Skin epidermis (tissue), 12 donors: ENCODE measurements at regions not wholly inside any gene's neighbourhood (a gene's known extent, or its start where the extent isn't known, plus 50 kb on each side); places are given as distances from the start of the nearest gene placed in this dataset.
"Not testable (repeated sequence)": the region's sequence is repeated elsewhere in the genome, so short reads cannot be mapped to it uniquely, and the experiment has no call there.

ENCODE experiments used
- H3K27ac ChIP-seq, 21 experiments: fragments of 200-600 bp; sonication (generic) in 11 of 21; one replicate each; pipeline ENCODE4 v1.5.0; 2020; ENCODE audit warnings: mild to moderate bottlenecking in 3 of 21, inconsistent platforms in 2 of 21, moderate library complexity in 2 of 21
- H3K4me3 ChIP-seq, 7 experiments: fragments of 200-600 bp; sonication (generic) in 2 of 7; one replicate each; pipeline ENCODE4 v1.5.0; 2020; ENCODE audit warnings: inconsistent platforms in 2 of 7, mild to moderate bottlenecking in 2 of 7, moderate library complexity in 1 of 7

DNA sequence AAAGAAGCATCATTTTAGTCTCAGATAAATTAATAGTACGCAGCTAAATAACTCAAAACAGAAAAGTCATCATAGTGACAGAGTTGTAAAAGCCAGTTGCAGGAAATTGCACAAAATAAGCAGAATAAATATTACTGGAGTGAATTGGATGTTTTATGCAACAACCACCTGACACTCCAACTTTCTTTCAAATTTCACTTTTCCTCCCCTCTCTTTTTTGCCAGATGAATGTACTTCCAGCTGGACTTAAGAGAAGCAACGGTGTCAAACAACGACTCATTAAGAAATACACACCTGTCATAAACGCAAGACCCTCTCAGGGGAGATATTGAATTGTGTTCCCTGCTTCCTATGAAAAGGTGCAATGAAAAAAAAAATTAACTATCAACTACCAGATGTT lies 120.2 kb upstream of the HCCS start:
- H3K27ac ChIP-seq: no peak overlapping the region
- H3K4me3 ChIP-seq: no peak overlapping the region

DNA sequence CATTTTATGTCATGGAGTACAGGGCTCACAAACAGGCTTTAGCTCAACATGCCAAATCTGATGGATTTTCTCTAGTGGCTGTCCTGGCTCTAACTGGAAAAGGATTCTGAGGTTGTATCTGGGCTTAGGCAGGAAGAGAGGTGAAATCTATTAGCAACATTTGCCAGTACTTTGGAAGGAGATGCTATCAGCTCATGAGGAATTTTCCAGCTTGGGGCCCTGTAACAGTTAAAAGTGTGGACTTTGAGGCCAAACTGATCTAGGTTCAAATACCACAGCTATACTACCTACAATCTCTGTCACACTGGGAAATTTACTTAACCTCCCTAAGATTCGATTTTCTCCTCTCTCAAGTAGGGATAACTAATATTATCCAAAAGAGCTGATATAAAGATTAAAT lies 119.0 kb upstream of the HCCS start:
- no peak overlapping the region for H3K27ac ChIP-seq
- H3K4me3 ChIP-seq: no peak overlapping the region

GRCh38 chrX:11007076-11007475 lies 104.1 kb upstream of the HCCS start:
- H3K27ac ChIP-seq, H3K4me3 ChIP-seq: not testable (repeated sequence)

DNA sequence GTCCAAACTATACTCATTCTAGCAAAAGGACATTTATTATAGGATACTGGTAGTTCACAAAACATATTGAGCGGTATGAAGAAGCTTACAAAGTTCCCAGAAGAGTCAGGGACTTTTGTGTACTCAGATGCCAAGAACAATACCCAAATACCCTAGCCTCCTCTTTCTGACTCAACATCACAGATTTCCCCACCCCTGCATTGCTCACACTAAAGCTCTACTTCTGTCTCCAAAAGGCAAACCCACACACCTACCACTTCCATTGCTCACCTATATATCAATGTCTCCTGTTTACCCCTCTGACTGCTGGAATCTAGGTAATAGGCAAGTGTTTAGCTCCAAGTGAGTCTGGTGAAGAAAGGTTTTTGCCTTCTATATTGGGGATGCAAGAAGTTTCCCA lies 100.7 kb upstream of the HCCS start:
- H3K27ac ChIP-seq: no peak overlapping the region
- H3K4me3 ChIP-seq: no peak overlapping the region

GRCh38 chrX:11016728-11017127 lies 94.4 kb upstream of the HCCS start:
- Histone ChIP-seq H3K4me3 (no peak overlapping the region), H3K27ac (no peak overlapping the region)

- H3K4me3 ChIP-seq, H3K27ac ChIP-seq: not testable (repeated sequence)
These were observed 88.5 kb upstream of the HCCS start for GRCh38 chrX:11022588-11022987.

DNA sequence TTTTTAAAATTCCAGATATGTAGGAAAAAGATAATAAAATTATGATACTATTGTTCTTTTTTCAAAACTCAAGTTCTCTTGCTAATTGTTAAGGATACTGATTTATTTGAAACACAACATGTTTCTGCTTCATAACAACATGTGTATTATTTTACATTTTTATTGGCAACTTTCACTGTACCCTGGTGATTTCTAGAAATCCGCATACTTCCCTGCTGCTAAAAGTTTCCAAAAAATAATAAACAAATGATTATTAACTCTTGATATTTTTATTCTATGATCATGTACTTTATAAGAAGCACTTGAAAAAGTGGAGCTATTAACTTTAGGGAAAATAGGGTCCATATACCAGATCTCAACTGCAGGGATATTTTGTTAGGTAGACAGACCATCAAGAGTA lies 71.2 kb upstream of the HCCS start:
- no peak overlapping the region for H3K27ac ChIP-seq
- H3K4me3 ChIP-seq: no peak overlapping the region

GRCh38 chrX:11040405-11040804 lies 70.7 kb upstream of the HCCS start:
- no peak overlapping the region for H3K27ac ChIP-seq
- H3K4me3 ChIP-seq: no peak overlapping the region

- H3K4me3 ChIP-seq: no peak overlapping the region
- H3K27ac ChIP-seq: no peak overlapping the region
These were observed 70.1 kb upstream of the HCCS start for GRCh38 chrX:11040996-11041395.

GRCh38 chrX:11050013-11050412 lies 61.1 kb upstream of the HCCS start:
- no peak overlapping the region for H3K4me3 ChIP-seq
- no peak overlapping the region for H3K27ac ChIP-seq

DNA sequence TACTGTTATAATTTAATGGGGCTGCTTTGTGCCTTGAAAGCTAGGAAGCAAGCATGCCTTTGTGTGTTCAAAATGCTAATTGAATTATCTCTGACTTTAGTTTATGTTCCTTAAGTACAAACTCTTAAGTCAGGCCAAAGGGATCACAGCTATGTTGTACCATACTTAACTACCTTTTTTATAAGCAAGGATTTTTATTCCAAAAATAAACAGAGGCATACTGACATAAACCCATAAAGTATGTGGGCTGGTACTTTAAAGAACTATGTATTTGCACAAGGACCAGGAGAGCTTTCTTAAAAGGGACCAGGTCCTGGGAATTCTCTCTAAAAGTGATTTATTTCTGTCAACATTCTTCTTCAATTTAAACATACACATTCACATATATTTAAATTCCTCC lies 57.8 kb upstream of the HCCS start:
- H3K27ac ChIP-seq: no peak overlapping the region
- H3K4me3 ChIP-seq: no peak overlapping the region

DNA sequence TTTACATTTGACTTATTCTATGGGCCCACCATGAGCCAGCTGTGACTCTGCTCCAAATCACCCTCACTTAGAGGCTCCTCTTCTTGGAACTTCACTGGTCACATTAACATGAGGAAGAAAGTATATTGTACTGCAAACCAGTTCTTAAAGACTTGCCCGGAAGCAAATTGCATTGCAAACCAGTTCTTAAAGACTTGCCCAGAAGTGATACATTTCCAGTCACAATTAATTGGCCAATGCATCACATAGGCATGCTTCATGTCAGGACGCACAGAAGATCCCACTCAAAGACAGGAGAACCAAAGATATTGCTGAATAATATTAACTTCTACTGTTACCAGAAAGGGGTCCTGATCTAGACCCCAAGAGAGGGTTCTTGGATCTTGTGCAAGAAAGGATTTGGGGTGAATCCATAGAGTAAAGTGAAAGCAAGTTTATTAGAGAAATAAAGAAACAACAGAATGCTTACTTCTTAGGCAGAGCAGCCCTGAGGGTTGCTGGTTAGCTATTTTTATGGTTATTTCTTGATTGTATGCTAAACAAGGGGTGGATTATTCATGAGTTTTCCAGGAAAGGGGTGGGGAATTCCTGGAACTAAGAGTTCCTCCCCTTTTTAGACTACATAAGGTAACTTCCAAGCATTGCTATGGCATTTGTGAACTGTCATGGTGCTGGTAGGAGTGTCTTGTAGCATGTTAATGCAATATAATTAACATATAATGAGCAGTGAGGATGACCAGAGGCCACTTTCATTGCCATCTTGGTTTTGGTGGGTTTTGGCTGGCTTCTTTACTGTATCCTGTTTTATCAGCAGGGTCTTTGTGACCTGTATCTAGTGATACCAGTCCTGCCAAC lies 54.6 kb upstream of the HCCS start:
- H3K27ac ChIP-seq: no peak overlapping the region
- no peak overlapping the region for H3K4me3 ChIP-seq

- Histone ChIP-seq H3K4me3 (no peak overlapping the region), H3K27ac (no peak overlapping the region)
These were observed 51.2 kb upstream of the HCCS start for GRCh38 chrX:11059933-11060332.
